HUES64 (cell line): ENCODE measurements at regions not wholly inside any gene's neighbourhood (a gene's known extent, or its start where the extent isn't known, plus 50 kb on each side); places are given as distances from the start of the nearest gene placed in this dataset.
A peak's percentile ranks its signal among the peaks of the same experiment; 100 is the strongest.

Experiments used
- H3K27ac ChIP-seq: 2 replicates; pipeline ENCODE4 v1.7.0; 2013; ENCODE audit warnings: low read depth, low read length, inconsistent platforms
- H3K27me3 ChIP-seq: 2 replicates; pipeline ENCODE4 v1.6.1; 2013; ENCODE audit warnings: mild to moderate bottlenecking, low read length; ENCODE audit not compliant: insufficient read depth
- H3K36me3 ChIP-seq: 2 replicates; pipeline ENCODE4 v1.6.1; 2013; ENCODE audit warnings: mild to moderate bottlenecking, low read length; ENCODE audit not compliant: insufficient read depth
- H3K4me1 ChIP-seq: 2 replicates; pipeline ENCODE4 v1.6.1; 2013; ENCODE audit warnings: mild to moderate bottlenecking, low read length, moderate library complexity; ENCODE audit not compliant: insufficient read depth
- H3K4me3 ChIP-seq: 2 replicates; pipeline ENCODE4 v1.5.1; 2013; ENCODE audit warnings: mild to moderate bottlenecking, low read length, moderate library complexity
- H3K9ac ChIP-seq: 2 replicates; pipeline ENCODE4 v1.6.1; 2013; ENCODE audit warnings: mild to moderate bottlenecking, low read depth, low read length
- H3K9me3 ChIP-seq: 2 replicates; pipeline ENCODE4 v1.6.1; 2013; ENCODE audit warnings: low read depth, low read length; ENCODE audit not compliant: insufficient read depth
- WGBS: fragments of 150-250, 120-280 bp; methylation state at CpG from one replicate; pipeline ENCODE4 v1.1.7; 2013; ENCODE audit warnings: missing lambda C conversion rate; 5-methylcytosine and 5-hydroxymethylcytosine counted together

DNA sequence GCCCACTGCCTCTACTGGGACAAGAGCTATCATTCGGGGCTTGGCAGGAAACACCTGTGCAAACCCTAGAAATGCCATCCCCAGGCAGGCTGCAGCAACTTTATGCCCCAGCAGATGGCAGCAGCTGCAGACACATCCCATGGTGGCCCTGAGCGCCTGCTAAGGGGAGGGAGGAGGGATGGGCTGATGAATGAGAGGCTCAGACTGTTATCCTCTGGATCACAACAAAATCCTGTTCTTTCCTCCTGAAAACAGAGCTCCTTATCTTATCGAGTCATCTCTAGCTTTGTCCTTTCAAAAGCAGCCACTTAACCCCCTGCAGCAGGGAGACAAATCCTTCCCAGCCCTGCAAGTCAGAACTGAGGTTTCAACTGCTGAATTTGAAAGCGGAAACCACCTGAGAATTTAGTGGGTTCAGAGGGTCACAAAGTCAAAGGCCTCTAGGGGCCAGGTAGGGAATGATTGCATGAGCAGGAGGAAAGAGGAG, 90.6 kb upstream of the PROK2 start:
- H3K9me3 ChIP-seq: no peaks in the 10 kb centered on the region
- no peak overlapping the region for H3K4me3 ChIP-seq
- WGBS: 22% methylated on average over 4 of the region's 4 CpGs
- H3K27me3 ChIP-seq: no peaks in the 10 kb centered on the region
- H3K4me1 ChIP-seq: peaks cover 34% of the 10 kb centered on the region
- H3K27ac ChIP-seq: peak overlapping the region; percentile 5; the same call in 1 of the 2 replicates
- no peak overlapping the region for H3K9ac ChIP-seq
- no peaks in the 10 kb centered on the region for H3K36me3 ChIP-seq

DNA sequence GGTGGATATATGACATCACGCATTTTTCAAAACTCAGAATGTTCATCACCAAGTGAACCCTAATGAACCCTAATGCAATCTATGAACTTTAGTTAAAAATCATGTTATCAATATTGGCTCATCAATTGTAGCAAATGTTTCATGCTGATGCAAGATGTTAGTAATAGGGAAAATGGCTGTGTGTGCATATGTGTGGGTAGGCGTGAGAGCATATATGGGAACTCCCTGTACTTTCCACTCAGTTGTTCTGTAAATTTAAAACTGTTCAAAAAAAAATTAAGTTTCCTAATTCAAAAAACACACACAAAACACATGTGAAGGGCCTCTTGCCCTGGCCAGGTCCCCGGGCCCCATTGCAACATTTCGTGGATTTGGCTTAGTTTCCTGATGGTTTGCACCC, 89.7 kb upstream of the PROK2 start:
- no peaks in the 10 kb centered on the region for H3K9me3 ChIP-seq
- no peaks in the 10 kb centered on the region for H3K27me3 ChIP-seq
- peaks cover 34% of the 10 kb centered on the region for H3K4me1 ChIP-seq
- H3K4me3 ChIP-seq: no peak overlapping the region
- 94% methylated on average over 4 of the region's 4 CpGs for WGBS
- H3K9ac ChIP-seq: no peak overlapping the region
- H3K27ac ChIP-seq: no peak overlapping the region
- H3K36me3 ChIP-seq: no peaks in the 10 kb centered on the region

DNA sequence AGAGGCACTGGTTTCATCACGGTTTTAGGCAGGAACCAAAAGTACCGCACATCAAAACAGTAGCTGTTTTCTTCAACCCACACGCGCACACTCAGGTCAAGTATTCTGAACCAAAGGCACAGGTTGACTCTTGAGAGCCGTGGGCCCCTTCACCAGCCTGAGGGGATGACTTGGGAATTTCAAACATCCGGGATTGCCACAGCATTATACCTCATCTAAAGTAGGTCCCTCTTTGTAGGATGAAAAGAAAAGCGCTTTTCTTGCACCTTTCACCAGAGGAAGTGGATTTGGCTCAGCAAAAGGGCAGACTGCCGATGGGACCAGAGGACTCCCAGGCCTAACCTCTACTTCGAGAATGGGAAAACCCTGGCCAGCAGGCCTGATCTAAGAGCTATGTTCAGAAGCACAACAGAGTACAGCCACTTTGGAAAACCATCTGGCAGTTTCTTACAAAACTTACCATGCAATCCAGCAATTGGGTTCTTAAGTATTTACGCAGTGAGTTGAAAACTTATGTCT, 88.2 kb upstream of the PROK2 start:
- 81% methylated on average over 8 of the region's 10 CpGs for WGBS
- no peaks in the 10 kb centered on the region for H3K9me3 ChIP-seq
- no peak overlapping the region; the same call in 1 of the 2 replicates for H3K27ac ChIP-seq
- H3K4me1 ChIP-seq: peaks cover 29% of the 10 kb centered on the region
- no peak overlapping the region for H3K9ac ChIP-seq
- no peaks in the 10 kb centered on the region for H3K36me3 ChIP-seq
- H3K27me3 ChIP-seq: no peaks in the 10 kb centered on the region
- H3K4me3 ChIP-seq: no peak overlapping the region

DNA sequence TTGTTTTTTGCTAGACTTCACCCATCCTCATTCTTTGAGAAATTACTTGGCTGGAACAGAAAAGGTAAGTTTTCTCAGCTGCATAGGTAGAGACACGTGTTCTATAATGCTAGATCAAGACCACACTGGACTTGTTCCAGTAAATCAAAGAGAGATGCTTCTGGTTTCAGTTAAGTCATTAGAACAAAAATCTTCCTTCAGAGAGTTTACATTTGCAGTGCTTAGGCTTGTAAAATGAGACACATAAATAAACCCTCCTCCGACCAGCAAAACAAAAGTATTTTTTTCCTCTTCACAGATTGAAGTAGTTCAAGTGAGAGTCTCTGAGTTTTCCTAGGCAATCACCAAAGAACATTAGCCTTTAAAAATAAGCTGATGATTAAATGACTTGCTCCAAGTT, 87.3 kb upstream of the PROK2 start:
- Histone ChIP-seq H3K4me1 (peaks cover 25% of the 10 kb centered on the region), H3K9ac (no peak overlapping the region), H3K4me3 (no peak overlapping the region), H3K36me3 (no peaks in the 10 kb centered on the region), H3K27me3 (no peaks in the 10 kb centered on the region), H3K9me3 (no peaks in the 10 kb centered on the region), H3K27ac (no peak overlapping the region)
- WGBS: 82% methylated on average over 1 of the region's 2 CpGs

DNA sequence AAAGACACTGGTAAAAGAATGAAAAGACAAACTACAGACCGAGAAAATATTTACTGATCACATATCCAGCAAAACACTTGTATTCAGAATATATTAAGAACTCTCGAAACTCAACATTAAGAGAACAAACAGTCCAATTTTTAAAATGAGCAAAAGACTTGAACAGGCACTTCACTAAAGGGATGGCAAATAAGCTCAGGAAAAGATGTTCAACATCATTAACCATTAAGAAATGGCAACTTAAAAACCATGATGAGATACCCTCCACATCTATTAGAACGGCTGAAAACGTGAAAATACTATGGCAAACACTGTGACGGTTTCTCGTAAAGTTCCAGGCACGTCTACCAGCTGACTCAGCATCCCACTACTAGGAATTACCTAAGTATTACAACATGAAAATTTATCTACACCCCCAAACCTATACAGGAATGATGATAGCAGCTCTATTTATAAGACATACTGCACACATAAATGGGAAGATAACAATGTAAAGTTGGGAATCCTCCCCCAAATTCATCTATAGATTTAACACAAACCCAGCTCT, 86.1 kb upstream of the PROK2 start:
- 96% methylated on average over 7 of the region's 7 CpGs for WGBS
- no peaks in the 10 kb centered on the region for H3K27me3 ChIP-seq
- no peak overlapping the region for H3K4me3 ChIP-seq
- no peak overlapping the region for H3K27ac ChIP-seq
- no peaks in the 10 kb centered on the region for H3K36me3 ChIP-seq
- peaks cover 16% of the 10 kb centered on the region for H3K4me1 ChIP-seq
- no peaks in the 10 kb centered on the region for H3K9me3 ChIP-seq
- no peak overlapping the region for H3K9ac ChIP-seq

DNA sequence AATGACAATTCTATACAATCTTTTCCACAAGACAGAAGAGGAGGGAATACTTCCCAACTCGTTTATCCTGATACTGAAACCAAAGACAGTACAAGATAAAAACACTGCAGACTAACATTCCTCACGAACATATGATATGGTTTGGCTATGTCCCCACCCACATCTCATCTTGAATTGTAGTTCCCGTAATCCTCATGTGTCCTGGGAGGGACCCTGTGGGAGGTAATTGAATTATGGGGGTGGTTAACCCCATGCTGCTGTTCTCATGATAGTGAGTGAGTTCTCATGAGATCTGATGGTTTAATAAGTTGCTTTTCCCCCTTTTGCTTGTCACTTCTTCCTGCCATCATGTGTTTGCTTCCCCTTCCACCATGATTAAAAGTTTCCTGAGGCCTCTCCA, 83.9 kb upstream of the PROK2 start:
- WGBS: 96% methylated on average over 3 of the region's 3 CpGs
- Histone ChIP-seq H3K4me1 (peaks cover 24% of the 10 kb centered on the region), H3K27ac (no peak overlapping the region), H3K9ac (no peak overlapping the region), H3K27me3 (no peaks in the 10 kb centered on the region), H3K4me3 (no peak overlapping the region), H3K9me3 (no peaks in the 10 kb centered on the region), H3K36me3 (no peaks in the 10 kb centered on the region)

DNA sequence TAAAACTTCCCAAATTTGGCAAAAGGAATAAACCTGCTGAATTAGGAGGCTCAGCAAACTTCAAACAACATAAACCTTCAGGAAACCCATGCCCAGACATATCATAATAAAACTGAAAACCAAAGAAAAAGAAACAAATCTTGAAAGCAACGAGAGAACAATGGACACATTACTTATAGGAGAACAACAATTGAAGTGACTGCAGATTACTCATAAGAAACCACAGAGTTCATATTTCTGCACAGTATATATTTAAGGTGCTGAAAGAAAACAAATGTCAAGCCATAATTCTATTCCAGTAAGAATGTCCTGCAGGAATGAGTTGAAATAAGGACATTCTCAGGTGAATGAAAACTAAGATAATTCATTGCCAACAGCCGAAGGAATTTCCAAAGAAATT, 80.8 kb upstream of the PROK2 start:
- Histone ChIP-seq H3K36me3 (no peaks in the 10 kb centered on the region), H3K27me3 (no peaks in the 10 kb centered on the region), H3K9ac (no peak overlapping the region), H3K4me1 (peaks cover 20% of the 10 kb centered on the region), H3K9me3 (peaks cover 8% of the 10 kb centered on the region), H3K4me3 (no peak overlapping the region), H3K27ac (no peak overlapping the region)
- 96% methylated on average over 2 of the region's 2 CpGs for WGBS

DNA sequence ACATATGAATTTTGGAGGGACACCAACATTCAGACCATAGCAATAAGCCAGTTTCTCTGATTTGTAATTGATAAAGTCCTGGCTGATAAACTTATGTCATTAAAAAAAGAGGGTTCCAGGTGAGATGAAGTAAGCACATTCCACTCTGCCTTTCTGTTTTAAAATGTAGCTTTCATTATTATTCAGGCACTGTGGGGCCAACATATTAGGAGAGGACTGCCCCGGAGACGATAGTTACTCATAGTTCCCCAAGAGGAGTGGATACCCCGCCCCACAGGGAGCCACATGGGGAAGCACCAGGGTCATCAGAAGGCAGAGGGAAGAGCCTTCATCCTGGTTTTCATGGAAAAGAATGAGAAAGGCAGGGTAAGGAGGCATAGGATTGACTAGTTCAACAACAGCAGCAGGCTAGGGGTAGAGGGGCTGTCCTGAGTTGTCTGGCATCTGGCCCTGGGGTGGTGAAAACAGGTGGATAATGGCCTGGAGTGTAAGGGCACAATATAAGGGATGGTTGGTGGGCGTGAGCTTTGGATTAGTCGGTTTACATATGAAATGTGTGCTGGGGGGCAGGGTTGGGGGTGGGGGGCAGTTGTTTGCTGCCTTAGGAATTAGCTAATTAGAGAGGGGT, 78.7 kb upstream of the PROK2 start:
- no peak overlapping the region for H3K27ac ChIP-seq
- peaks cover 24% of the 10 kb centered on the region for H3K4me1 ChIP-seq
- WGBS: 47% methylated on average over 5 of the region's 5 CpGs

DNA sequence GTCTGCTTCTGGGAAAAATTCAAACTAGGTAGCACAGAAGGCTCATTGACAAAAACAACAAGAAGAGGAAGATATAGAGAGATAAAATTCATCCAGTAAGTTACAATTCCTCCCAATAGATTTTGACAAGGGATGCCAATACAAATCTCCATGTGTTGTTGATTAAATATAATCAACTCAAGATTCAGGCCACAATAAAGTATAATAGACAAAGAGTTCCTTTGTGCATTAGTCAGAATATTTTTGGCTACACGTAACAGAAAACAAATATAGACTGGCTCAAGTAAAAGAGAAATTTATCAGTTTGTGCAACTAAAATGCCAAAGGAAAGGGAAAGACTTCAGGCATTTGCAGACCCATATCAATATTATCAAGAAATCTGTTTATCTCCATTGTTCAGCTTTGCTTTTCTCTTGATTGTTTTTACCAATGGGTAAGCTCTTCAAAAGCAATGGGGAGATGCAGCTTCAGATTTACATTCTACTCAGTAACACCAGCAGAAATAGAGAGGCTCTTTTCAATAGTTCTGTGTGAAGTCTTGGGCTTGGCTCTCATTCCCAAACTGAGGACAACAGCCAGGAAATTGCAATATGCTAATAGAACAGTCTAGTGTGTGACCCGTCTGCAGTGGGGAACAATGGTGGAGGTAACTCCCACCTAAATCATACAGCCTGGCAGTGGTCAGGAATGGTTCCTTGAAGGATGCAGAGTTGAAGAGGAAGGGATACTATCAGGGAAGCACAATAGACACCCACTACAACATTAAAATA, 77.6 kb upstream of the PROK2 start:
- 71% methylated on average over 2 of the region's 2 CpGs for WGBS
- Histone ChIP-seq H3K9me3 (peaks cover 15% of the 10 kb centered on the region), H3K36me3 (no peaks in the 10 kb centered on the region), H3K27ac (no peak overlapping the region), H3K27me3 (no peaks in the 10 kb centered on the region), H3K4me3 (no peak overlapping the region), H3K9ac (no peak overlapping the region), H3K4me1 (peaks cover 27% of the 10 kb centered on the region)

More for the DNA sequence above, 78.7 kb upstream of the PROK2 start:
- Histone ChIP-seq H3K9me3 (peaks cover 15% of the 10 kb centered on the region), H3K27me3 (no peaks in the 10 kb centered on the region), H3K4me3 (no peak overlapping the region), H3K36me3 (no peaks in the 10 kb centered on the region), H3K9ac (no peak overlapping the region)

DNA sequence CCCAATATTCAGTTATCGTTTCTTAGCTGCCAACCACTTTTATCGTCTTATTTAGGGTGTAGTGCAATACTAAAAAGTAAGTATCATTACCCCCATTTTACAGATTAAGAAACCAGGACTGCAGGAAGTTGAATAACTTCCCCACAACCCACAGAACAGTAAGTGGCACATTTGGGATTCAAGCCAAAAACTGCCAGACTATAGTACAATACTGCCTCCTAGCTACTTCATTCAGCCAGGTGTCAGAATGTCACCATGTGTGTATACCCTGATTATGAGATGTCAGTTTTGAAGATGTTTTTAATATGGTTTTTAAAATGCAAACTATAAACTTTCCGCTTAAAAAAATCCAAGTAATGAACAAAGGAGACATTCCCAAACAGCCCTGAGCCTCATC, 74.2 kb upstream of the PROK2 start:
- no peak overlapping the region for H3K27ac ChIP-seq
- 50% methylated on average over 1 of the region's 3 CpGs for WGBS
- no peaks in the 10 kb centered on the region for H3K36me3 ChIP-seq
- H3K4me3 ChIP-seq: no peak overlapping the region
- peaks cover 20% of the 10 kb centered on the region for H3K4me1 ChIP-seq
- no peak overlapping the region for H3K9ac ChIP-seq
- H3K27me3 ChIP-seq: no peaks in the 10 kb centered on the region
- peaks cover 15% of the 10 kb centered on the region for H3K9me3 ChIP-seq

DNA sequence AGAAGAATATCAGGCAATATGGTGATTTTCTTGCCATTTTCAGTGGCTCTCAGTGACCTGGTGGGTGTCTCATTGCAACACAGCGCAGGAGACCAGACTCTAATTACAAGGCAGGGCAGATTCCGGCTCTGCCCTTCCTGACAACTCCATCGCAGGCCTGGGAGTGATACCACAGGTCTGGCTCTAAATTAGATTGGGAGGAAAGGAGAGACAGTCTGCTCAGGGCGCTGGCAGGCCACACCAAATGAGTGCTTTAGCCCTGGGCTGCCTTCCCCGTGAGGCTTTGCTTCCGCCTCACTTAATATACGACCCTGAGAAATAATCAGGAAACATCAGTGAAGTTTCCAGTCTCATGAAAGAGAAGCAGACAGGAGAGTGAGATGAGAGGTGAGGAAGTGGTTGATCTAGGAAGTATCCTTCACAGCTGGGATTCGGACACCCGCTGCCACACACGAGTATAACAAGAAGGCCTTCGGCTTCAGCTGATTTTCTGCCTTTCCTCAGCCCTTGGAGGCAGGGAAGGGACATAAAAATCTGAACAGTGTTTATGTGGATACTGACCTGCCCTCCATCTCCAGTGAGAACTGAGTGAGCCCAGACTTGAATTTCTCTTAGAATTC, 73.7 kb upstream of the PROK2 start:
- 73% methylated on average over 11 of the region's 11 CpGs for WGBS
- no peak overlapping the region for H3K27ac ChIP-seq
- peaks cover 17% of the 10 kb centered on the region for H3K4me1 ChIP-seq
- no peaks in the 10 kb centered on the region for H3K27me3 ChIP-seq
- H3K36me3 ChIP-seq: no peaks in the 10 kb centered on the region
- no peak overlapping the region for H3K9ac ChIP-seq
- peaks cover 15% of the 10 kb centered on the region for H3K9me3 ChIP-seq
- H3K4me3 ChIP-seq: no peak overlapping the region
